ENCODE measurements at regions not wholly inside any gene's neighbourhood (a gene's known extent, or its start where the extent isn't known, plus 50 kb on each side); places are given as distances from the start of the nearest gene placed in this dataset.

GRCh38 chr3:25000971-25001591, 427.0 kb upstream of the RARB start (continued):
- TF ChIP-seq ZNF462 (CRISPR knock-in tag; IDR thresholded peaks at IDR 0.05) (no peak), JUNB (IDR thresholded peaks at IDR 0.05; ENCODE audit: unreplicated experiment) (no peak), ZNF114 (CRISPR knock-in tag; IDR thresholded peaks at IDR 0.05) (no peak), CTCF (conservative IDR thresholded peaks at IDR 0.05; ENCODE audit: low read depth in 2 of 2) (no peak), EZH2 (IDR thresholded peaks at IDR 0.05; ENCODE audit: low read depth, unreplicated experiment) (no peak), POLR2AphosphoS5 (IDR thresholded peaks at IDR 0.05; ENCODE audit: low read depth) (no peak), REST (IDR thresholded peaks at IDR 0.05; ENCODE audit: unreplicated experiment) (no peak)
